ENCODE measurements at regions not wholly inside any gene's neighbourhood (a gene's known extent, or its start where the extent isn't known, plus 50 kb on each side); places are given as distances from the start of the nearest gene placed in this dataset.

DNA sequence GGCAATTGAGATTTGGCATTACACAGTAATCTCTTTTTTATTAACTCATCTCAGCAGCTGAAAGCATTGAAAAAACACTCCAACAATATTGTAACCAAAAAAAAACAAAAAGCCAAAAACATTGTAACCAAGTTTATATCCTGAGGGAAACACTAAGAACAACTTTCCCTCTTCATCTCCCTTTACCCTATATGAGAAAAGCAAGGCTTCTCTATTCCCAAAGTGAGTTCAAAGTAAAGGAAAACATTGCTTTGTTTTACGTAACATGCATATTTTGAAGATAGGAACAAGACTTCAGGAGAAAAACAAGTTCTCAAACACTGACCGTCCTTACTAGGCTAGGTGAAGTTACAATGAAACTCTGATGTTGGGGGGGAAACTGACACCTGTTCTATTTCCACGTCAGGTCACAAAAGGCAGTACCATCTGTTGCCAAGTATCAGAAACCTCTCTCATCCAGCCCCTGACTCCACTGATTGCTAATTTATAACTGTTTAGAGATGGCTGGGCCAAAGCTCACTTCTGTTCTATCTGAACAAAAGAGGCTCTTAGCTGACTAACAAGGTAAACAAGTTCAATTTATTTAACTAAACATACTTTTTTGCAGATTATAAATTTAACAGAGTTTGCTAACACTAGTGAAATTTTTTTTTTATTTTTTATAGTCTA lies 67.9 kb upstream of the PLXNC1 start:
- DNase-seq, result no peak
- CTCF ChIA-PET, result interaction anchor here (0.5 to 1.2 kb wide), 2 partner anchors 22 to 1170 kb away, joined by 3 read pairs; no protein-coding TSS in a partner anchor
- intact Hi-C loops (cut with DNase I, micrococcal nuclease), result no loop called here
- no peaks in the 10 kb centered on the region for H3K36me3 Mint-ChIP-seq (ENCODE audit: low read depth)
- Histone ChIP-seq H3K4me1 (ENCODE audit: insufficient read depth, low read length) (peaks cover 8% of the 10 kb centered on the region), H3K36me3 (ENCODE audit: insufficient read depth, low read length) (no peaks in the 10 kb centered on the region), H3K9me3 (ENCODE audit: control insufficient read depth in 1 of 2, insufficient read depth in 1 of 2, low read length in 2 of 2) (peaks cover 0 to 5% of the 10 kb centered on the region in 2 experiments), H3K27me3 (ENCODE audit: control insufficient read depth in 1 of 2, insufficient read depth in 2 of 2, low read length in 2 of 2) (no peaks in the 10 kb centered on the region), H3K4me3 (ENCODE audit: low read length) (no peak overlapping the region), H3K27ac (ENCODE audit: low read depth in 1 of 2, low read length in 2 of 2) (no peak overlapping the region)
- no peak overlapping the region for H3K27ac Mint-ChIP-seq
- H3K4me1 Mint-ChIP-seq (ENCODE audit: low read depth), result peaks cover 13% of the 10 kb centered on the region
- peaks cover 5% of the 10 kb centered on the region for H3K9me3 Mint-ChIP-seq
- TF ChIP-seq, protein P1, sequence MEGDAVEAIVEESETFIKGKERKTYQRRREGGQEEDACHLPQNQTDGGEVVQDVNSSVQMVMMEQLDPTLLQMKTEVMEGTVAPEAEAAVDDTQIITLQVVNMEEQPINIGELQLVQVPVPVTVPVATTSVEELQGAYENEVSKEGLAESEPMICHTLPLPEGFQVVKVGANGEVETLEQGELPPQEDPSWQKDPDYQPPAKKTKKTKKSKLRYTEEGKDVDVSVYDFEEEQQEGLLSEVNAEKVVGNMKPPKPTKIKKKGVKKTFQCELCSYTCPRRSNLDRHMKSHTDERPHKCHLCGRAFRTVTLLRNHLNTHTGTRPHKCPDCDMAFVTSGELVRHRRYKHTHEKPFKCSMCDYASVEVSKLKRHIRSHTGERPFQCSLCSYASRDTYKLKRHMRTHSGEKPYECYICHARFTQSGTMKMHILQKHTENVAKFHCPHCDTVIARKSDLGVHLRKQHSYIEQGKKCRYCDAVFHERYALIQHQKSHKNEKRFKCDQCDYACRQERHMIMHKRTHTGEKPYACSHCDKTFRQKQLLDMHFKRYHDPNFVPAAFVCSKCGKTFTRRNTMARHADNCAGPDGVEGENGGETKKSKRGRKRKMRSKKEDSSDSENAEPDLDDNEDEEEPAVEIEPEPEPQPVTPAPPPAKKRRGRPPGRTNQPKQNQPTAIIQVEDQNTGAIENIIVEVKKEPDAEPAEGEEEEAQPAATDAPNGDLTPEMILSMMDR (IDR thresholded peaks at IDR 0.05), result no peak
- H3K27me3 Mint-ChIP-seq, result no peaks in the 10 kb centered on the region
- POLR2A ChIA-PET, result interaction anchor here (1.1 kb wide), 1 partner anchor 9 kb away, joined by 3 read pairs; no protein-coding TSS in a partner anchor
- H3K4me3 Mint-ChIP-seq, result no peak overlapping the region
- no peak for ATAC-seq (ENCODE audit: poor library complexity)

DNA sequence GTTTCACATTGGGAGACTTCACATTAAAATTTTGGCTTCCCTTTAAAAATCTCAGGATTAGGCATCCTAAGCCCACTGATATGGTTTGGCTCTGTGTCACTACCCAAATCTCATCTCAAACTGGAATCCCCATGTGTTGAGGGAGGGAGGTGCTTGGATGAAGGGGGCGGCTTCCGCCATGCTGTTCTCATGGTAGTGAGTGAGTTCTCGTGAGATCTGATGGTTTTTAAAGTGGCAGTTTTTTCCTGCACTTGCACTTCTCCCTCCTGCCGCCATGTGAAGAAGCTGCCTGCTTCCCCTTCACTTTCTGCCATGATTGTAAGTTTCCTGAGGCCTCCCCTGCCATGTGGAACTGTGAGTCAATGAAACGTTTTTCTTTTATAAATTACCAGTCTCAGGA lies 65.7 kb upstream of the PLXNC1 start:
- peaks cover 5% of the 10 kb centered on the region for H3K9me3 Mint-ChIP-seq
- Histone ChIP-seq H3K36me3 (ENCODE audit: insufficient read depth, low read length) (no peaks in the 10 kb centered on the region), H3K4me1 (ENCODE audit: insufficient read depth, low read length) (peaks cover 8% of the 10 kb centered on the region), H3K27ac (ENCODE audit: low read depth in 1 of 2, low read length in 2 of 2) (no peak overlapping the region), H3K27me3 (ENCODE audit: control insufficient read depth in 1 of 2, insufficient read depth in 2 of 2, low read length in 2 of 2) (peaks cover 0 to 2% of the 10 kb centered on the region in 2 experiments), H3K9me3 (ENCODE audit: control insufficient read depth in 1 of 2, insufficient read depth in 1 of 2, low read length in 2 of 2) (peaks cover 0 to 5% of the 10 kb centered on the region in 2 experiments), H3K4me3 (ENCODE audit: low read length) (no peak overlapping the region)
- TF ChIP-seq, protein P1 (IDR thresholded peaks at IDR 0.05), result no peak
- no peaks in the 10 kb centered on the region for H3K27me3 Mint-ChIP-seq
- ATAC-seq (ENCODE audit: poor library complexity) (no peak), DNase-seq (no peak)
- POLR2A ChIA-PET, result no interaction called here
- CTCF ChIA-PET, result no interaction called here
- peaks cover 13% of the 10 kb centered on the region for H3K4me1 Mint-ChIP-seq (ENCODE audit: low read depth)
- no peak overlapping the region for H3K27ac Mint-ChIP-seq
- H3K4me3 Mint-ChIP-seq, result no peak overlapping the region
- H3K36me3 Mint-ChIP-seq (ENCODE audit: low read depth), result no peaks in the 10 kb centered on the region
- intact Hi-C loops (cut with DNase I, micrococcal nuclease), result no loop called here

DNA sequence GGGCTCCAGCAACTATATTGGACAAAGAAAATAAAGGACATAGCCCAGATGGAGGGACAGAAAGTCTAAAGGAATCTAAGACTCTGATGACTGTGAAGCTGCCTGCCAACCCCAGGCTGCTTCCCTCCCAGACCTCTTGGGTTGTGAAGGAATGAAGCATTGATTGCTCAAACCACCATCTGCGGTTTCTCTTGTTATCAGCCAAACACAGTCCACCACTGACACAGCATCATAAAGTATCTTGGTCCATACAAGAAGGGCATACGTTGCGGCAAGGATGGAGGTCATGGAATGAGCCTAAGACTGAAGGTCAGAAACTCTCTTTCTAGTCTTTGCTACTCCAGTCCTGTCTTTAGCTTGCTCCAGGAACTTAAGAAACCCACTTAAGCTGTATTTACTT lies 58.5 kb upstream of the PLXNC1 start:
- POLR2A ChIA-PET, result no interaction called here
- no peak overlapping the region for H3K4me3 ChIP-seq (ENCODE audit: low read length)
- H3K9me3 Mint-ChIP-seq, result no peaks in the 10 kb centered on the region

More for the DNA sequence above, 58.5 kb upstream of the PLXNC1 start:
- Mint-ChIP-seq H3K4me1 (ENCODE audit: low read depth) (no peaks in the 10 kb centered on the region), H3K27me3 (no peaks in the 10 kb centered on the region), H3K36me3 (ENCODE audit: low read depth) (no peaks in the 10 kb centered on the region), H3K4me3 (no peak overlapping the region), H3K27ac (no peak overlapping the region)
- intact Hi-C loops (cut with DNase I, micrococcal nuclease), result no loop called here
- Histone ChIP-seq H3K9me3 (ENCODE audit: control insufficient read depth in 1 of 2, insufficient read depth in 1 of 2, low read length in 2 of 2) (no peaks in the 10 kb centered on the region), H3K27ac (ENCODE audit: low read depth in 1 of 2, low read length in 2 of 2) (no peak overlapping the region), H3K4me1 (ENCODE audit: insufficient read depth, low read length) (no peaks in the 10 kb centered on the region), H3K36me3 (ENCODE audit: insufficient read depth, low read length) (no peaks in the 10 kb centered on the region), H3K27me3 (ENCODE audit: control insufficient read depth in 1 of 2, insufficient read depth in 2 of 2, low read length in 2 of 2) (peaks cover 0 to 2% of the 10 kb centered on the region in 2 experiments)
- no peak for DNase-seq
- CTCF ChIA-PET, result no interaction called here
- ATAC-seq (ENCODE audit: poor library complexity), result no peak
- TF ChIP-seq, protein P1 (IDR thresholded peaks at IDR 0.05), result no peak

Data from CD4-positive, alpha-beta T cell (primary cell).